Limb (tissue), 2 donors: ENCODE measurements at regions not wholly inside any gene's neighbourhood (a gene's known extent, or its start where the extent isn't known, plus 50 kb on each side); places are given as distances from the start of the nearest gene placed in this dataset.

Experiments
- DNase-seq, 2 donors: peaks; one replicate each; pipeline ENCODE4 v3.0.0-alpha.2; 2016; ENCODE audit errors: extremely low spot score in 2 of 2

DNA sequence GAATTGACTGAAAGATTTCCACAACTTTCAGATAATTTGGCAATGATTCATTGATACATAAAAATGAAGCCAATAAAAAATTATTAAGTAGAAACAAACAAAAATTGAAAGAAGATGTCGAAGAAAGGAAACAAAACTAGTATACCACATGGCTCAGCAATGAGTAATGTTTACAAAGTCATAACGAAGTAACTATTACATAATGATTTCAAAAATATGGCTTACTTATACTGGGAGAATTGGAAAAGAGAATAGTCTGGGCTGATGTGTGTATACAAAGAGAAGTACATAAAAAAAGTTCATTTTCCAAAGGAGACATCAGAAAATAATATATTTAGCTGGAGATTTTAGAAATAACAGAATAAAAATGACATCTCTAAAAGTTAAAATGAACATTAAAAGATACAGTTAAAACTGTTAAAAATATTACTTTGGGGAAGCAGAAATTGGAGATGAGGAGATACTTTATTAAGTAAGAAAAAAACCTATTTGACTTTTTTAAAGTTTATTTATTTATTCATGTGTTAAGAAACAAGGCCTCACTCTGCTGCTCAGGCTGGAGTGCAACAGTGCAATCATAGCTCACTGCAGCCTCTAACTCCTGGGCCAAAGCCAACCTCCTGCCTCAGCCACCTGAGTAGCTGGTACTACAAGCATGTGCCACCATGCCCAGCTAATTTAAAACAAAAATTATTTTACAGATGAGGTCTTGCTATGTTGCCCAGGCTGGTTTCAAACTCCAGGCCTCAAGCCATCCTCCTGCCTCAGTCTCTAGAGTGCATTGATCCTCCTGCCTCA lies 409.7 kb upstream of the PIK3C3 start:
- DNase-seq: no peak

DNA sequence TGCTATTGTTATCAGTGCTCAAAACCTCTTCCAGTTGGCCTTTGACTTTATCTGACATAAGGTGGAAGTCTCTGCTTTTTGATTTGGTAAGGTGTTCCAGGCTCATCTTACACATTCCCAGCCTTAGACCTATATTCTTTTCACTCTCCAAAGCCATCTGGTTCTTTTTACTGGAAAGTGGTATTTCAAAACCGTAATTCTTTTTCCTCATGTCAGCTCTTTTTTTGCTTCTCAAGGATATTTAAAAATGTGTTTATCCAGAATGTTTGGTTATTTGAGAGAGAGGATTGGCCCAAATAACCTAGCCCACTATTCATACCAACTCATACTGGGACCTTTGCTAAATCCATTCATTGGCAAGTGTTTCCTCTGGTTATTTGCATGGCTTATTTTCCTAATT lies 411.2 kb upstream of the PIK3C3 start:
- no peak for DNase-seq

- no peak for DNase-seq
Measured at GRCh38 chr18:41540237-41540871, 414.7 kb upstream of the PIK3C3 start.

DNA sequence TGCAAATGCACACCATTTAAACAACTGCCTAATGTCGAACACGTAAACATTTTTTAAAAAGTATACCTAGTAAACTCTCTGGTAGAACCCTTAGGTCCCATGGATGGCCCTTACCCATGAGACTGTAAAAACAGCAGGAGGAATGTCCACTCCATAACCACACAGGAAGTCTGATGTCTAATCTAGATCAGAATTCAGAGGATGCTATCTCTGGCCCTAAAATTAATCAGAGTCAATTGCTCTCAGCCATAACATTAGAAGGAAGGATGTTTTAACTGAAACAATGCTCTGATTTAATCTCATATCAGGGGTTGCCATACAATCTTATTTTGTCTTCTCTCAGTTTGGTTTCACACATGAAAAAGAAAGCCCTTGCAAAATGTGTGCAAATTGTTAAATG lies 416.3 kb upstream of the PIK3C3 start:
- no peak for DNase-seq

DNA sequence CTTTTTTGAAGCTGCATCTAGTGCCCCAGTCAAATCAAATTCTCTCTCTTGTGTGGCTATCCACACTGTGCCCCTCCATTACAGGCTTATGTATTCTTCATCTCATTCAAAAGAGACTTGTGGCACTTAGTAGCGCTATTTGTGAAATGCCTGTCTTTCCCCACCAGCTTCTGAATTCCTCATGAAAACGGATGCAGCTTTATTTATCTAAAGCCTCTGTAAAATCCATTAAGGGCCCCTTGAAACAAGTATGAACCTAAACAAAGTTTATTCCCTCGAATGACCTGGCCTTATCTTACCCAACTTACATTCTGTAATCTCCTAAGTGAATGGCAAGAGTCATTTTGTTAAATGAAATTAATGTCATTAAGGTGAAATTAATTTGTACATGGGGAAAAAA lies 417.4 kb upstream of the PIK3C3 start:
- DNase-seq: no peak

DNA sequence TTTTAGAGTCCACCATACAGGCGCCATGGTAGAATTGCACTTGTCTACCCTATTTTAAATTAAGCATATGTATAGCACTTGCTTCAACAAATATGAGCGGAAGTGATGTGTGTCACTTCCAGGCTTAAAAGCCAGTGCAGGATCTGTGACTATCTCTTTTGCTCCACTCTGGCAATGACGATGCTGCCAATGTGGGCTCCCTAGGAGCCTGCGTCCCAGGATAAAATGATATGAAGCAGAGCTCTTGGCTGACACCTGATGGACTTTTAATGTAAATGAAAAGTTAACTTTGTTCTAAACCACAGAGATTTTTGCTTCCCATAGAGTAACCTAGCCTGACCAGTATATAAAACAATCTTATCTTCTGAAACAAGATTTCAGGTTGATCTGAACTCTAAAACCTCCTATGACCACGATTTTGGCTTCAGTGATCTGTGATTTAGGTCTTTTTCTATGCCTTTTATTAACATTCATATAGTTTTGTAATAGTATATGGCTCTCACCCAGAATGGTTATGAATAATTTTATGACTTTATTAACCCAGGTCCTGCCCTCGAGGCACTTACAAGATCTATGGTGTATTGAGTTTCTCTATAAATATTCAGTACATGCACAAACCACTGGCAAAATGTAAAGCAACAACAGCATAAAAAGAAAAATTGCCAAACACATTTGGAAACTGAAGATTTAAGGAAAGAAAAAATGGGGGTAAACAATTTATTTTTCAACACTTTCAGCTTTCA lies 422.5 kb upstream of the PIK3C3 start:
- no peak for DNase-seq

- DNase-seq: no peak
Measured at GRCh38 chr18:41530970-41531369, 424.1 kb upstream of the PIK3C3 start.

DNA sequence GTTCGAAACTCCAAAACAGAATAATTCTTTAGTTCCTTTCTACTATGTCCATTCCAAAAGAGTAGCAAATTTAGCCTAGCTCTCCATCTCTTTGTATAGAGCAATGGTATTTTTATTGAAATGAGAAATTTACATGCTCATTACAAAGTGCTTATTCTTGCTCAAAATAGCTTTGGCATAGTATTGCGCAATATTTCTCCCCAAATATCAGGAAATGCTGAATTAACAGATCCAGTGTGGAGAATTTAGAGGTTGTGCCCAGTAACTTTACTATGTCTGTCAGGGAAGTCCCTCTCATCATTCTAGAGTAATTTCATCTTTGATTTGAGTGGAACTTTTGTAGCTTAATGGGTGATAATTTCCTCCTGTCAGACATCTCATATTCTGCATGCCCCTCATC lies 425.9 kb upstream of the PIK3C3 start:
- DNase-seq: no peak

DNA sequence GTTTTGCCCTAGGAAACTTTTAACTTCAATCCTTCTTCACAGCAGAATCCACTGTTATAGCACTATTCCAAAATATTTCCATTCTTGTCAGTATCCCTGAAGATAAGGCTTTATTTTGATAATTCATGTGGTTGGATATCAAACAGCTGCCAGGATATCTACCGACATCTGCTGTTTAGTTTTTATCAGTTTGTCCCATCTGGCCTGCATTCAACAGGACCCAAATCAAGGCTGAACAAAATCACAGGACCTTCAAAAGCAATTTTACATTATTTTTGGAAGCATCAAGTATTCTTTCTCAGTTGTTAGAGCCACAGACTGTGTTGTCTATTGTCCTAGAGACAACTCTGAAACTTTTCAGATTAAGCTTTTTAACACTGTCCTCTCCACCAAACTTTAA lies 429.0 kb upstream of the PIK3C3 start:
- DNase-seq: no peak

DNA sequence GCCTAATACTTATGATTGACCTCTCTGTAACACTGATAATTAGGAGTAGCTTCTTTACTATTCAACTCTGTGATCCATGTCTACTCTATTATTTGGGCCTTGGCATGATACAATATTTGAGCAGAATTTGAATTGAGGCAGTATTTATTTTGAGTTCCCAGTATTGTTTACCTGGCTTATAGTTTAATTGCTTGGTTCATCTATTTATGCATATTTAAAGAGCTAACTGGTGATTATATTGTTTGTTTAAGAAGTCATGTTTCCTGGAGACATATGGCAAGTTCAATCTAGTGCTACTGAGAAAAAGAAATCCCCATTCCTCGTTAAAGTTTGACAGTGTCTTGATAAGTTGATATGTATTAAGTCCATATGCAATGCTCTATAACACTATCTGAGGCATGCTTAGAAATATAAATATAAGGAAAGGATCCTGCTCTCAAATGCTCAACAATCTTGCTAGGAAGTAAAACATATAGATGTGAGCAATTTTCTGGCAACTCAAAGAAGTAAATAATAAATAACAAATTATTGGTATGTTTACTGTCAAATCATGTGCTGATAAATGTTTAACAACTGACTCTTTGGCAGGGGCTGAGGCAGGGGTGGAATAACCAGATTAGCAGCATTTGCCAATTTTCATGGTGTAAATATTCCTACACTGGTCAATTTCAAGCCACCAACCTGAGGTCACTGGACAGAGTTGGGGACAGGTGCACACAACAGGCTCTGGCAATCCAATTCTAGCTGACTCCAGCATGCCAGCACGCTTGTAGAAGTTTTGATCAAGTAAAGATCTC lies 430.2 kb upstream of the PIK3C3 start:
- no peak for DNase-seq

- DNase-seq: no peak
Measured at GRCh38 chr18:41517142-41517541, 437.9 kb upstream of the PIK3C3 start.

DNA sequence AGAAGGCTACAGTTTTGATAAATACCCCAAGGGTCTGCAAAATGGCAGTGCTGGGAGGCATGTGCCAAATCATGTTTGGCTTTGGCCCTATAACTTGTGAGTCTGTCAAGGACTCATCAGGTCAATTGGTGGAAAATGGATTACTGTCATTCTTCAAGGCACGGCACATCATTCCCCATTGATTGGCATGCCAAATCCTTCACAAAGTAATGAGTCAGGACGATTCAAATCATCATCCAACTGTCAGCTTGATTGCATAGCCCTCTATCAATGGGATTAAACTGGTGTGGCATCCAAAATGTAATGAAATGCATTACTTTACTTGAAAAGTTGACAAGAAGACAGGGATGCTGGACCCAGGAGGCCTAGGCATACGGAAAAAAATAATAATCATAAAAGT lies 441.6 kb upstream of the PIK3C3 start:
- DNase-seq: no peak

GRCh38 chr18:41504316-41504715 lies 450.7 kb upstream of the PIK3C3 start:
- DNase-seq: no peak

DNA sequence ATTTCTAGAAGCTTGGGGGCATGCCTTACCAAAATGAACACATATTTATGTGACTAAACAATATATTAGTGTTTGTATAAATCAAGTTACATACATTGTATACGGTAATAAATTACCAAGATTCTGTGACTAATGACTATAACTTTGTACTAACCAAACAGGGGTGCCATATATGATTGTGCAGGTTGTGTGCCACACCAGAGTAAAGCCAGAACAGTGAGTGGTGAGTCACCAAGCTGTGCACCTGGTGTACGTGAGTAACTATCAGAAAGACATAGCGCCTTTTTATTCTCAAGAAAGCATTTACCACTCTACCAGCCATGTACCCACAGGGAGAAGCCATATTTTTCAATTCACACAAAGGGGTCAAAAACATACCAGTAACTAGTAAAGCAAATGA lies 453.2 kb upstream of the PIK3C3 start:
- DNase-seq: no peak

DNA sequence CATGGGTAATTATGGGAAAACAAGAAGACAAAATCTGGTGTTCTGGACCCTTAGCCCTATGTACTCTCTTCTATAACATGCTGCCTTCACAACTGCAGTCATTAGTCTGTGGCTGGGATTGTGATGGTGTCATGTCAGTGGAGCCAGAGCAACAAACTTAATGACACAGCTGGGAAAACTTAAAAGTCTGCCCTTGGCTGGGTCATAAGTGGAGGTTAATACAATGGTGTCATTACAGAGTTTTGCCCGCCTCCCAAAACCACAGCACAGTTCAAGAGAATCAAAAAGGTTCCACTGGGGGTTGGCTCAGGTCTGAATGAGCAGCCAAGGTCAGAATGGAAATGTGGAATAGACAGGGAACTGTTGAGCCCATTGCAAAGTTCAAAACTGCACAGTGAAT lies 455.7 kb upstream of the PIK3C3 start:
- no peak for DNase-seq

GRCh38 chr18:41490861-41491260 lies 464.2 kb upstream of the PIK3C3 start:
- DNase-seq: no peak

GRCh38 chr18:41486575-41486974 lies 468.5 kb upstream of the PIK3C3 start:
- DNase-seq: no peak

GRCh38 chr18:41484069-41484468 lies 471.0 kb upstream of the PIK3C3 start:
- no peak for DNase-seq

DNA sequence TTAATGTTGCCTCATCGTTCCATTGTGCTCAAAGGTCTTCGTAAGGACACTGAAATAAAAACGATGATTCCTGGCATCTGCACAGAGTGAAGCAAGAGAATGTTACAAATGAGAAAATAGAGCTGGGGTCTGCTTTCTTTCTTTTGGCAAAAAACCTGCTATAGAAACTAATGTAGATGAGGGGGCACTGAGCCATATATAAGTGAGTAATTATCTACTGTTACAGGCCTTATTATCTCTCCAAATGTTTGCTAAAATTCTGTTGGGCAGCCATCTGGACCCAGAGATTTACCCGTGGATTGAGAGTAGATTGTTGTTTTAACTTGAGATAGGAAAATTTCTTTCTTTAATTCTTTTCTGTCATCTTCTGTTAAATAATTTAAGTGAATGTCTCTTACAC lies 472.5 kb upstream of the PIK3C3 start:
- DNase-seq: no peak

- DNase-seq: no peak
Measured at GRCh38 chr18:41466436-41467160, 488.4 kb upstream of the PIK3C3 start.

DNA sequence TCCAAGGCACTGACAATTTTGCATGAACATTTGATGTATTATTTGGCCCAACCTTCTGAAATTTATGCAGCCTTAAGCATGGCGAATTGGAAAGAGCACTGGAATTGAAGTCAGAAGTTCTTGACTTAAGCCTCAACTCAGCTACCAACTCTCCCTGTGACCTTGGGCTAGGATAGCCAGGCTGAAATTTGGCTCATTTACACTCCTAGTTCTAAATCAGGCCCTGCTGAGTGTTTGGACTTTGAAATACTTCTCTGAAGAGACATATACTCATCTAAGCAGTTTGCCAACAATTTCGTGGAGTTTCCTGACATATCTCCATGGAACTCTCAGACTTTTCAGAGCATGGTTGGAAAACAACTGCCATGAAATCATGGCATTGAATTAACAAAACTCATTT lies 489.6 kb upstream of the PIK3C3 start:
- DNase-seq: no peak
